ENCODE measurements at regions not wholly inside any gene's neighbourhood (a gene's known extent, or its start where the extent isn't known, plus 50 kb on each side); places are given as distances from the start of the nearest gene placed in this dataset.

DNA sequence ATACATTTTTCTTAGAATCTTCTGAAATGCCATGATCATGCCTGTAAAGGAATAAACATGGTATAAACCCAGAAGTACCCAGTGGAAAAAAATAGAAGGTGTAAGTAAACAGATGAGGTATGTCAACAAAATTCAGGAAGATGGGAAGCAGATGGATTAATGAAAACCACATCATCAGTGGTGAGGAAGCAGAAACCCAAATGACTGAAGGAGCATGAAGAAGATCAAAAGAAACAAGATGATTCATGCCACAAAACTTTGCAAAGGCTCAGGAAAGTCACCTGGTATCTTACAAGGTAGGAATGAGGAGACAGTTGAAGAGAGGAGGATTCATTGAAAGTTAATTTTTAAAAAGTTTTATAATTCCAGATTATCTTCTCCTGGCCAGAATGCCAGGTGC lies 132.8 kb upstream of the PAPPA start:
- ChIA-PET CTCF (no interaction called here), POLR2A (interaction anchor here (0.6 kb wide), 1 partner anchor 128 kb away, joined by 3 read pairs; no protein-coding TSS in a partner anchor)
- intact Hi-C loops (cut with micrococcal nuclease; ENCODE audit: unreplicated experiment), result no loop called here
- no peak for DNase-seq (ENCODE audit: low read depth, low spot score)
- TF ChIP-seq POLR2AphosphoS5 (IDR thresholded peaks at IDR 0.05; ENCODE audit: low read depth, low read length) (no peak), TCF7L2 (IDR thresholded peaks at IDR 0.05; ENCODE audit: low read depth, low read length) (no peak), SIN3A (IDR thresholded peaks at IDR 0.05; ENCODE audit: borderline replicate concordance, insufficient read depth, low read depth, low read length) (no peak)
- TF ChIP-seq, protein P1, sequence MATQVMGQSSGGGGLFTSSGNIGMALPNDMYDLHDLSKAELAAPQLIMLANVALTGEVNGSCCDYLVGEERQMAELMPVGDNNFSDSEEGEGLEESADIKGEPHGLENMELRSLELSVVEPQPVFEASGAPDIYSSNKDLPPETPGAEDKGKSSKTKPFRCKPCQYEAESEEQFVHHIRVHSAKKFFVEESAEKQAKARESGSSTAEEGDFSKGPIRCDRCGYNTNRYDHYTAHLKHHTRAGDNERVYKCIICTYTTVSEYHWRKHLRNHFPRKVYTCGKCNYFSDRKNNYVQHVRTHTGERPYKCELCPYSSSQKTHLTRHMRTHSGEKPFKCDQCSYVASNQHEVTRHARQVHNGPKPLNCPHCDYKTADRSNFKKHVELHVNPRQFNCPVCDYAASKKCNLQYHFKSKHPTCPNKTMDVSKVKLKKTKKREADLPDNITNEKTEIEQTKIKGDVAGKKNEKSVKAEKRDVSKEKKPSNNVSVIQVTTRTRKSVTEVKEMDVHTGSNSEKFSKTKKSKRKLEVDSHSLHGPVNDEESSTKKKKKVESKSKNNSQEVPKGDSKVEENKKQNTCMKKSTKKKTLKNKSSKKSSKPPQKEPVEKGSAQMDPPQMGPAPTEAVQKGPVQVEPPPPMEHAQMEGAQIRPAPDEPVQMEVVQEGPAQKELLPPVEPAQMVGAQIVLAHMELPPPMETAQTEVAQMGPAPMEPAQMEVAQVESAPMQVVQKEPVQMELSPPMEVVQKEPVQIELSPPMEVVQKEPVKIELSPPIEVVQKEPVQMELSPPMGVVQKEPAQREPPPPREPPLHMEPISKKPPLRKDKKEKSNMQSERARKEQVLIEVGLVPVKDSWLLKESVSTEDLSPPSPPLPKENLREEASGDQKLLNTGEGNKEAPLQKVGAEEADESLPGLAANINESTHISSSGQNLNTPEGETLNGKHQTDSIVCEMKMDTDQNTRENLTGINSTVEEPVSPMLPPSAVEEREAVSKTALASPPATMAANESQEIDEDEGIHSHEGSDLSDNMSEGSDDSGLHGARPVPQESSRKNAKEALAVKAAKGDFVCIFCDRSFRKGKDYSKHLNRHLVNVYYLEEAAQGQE (IDR thresholded peaks at IDR 0.05; ENCODE audit: insufficient read depth in 1 of 2, low read depth in 2 of 2, low read length in 1 of 2), result no peak
- TF ChIP-seq, protein P2, sequence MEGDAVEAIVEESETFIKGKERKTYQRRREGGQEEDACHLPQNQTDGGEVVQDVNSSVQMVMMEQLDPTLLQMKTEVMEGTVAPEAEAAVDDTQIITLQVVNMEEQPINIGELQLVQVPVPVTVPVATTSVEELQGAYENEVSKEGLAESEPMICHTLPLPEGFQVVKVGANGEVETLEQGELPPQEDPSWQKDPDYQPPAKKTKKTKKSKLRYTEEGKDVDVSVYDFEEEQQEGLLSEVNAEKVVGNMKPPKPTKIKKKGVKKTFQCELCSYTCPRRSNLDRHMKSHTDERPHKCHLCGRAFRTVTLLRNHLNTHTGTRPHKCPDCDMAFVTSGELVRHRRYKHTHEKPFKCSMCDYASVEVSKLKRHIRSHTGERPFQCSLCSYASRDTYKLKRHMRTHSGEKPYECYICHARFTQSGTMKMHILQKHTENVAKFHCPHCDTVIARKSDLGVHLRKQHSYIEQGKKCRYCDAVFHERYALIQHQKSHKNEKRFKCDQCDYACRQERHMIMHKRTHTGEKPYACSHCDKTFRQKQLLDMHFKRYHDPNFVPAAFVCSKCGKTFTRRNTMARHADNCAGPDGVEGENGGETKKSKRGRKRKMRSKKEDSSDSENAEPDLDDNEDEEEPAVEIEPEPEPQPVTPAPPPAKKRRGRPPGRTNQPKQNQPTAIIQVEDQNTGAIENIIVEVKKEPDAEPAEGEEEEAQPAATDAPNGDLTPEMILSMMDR (IDR thresholded peaks at IDR 0.05), result no peak
- H3K4me3 ChIP-seq (ENCODE audit: low read depth in 2 of 2, low read length in 2 of 2), result no peak overlapping the region
- in situ Hi-C loops (cut with HindIII; ENCODE audit: low pct_unique_long_range_greater_than_20kb, low sequenced_read_pairs), result no loop called here
- H3K36me3 ChIP-seq (ENCODE audit: control insufficient read depth, insufficient read depth, low read length), result no peaks in the 10 kb centered on the region
- no peaks in the 10 kb centered on the region for H3K4me1 ChIP-seq (ENCODE audit: control insufficient read depth, insufficient read depth, low read length)
- no peaks in the 10 kb centered on the region for H3K27me3 ChIP-seq (ENCODE audit: control insufficient read depth, insufficient read depth, low read length)
- ATAC-seq, result no peak
- BruUV-seq (replicated peaks), result no TSS peak
- H3K27ac ChIP-seq (ENCODE audit: low read length), result no peak overlapping the region
- H3K9me3 ChIP-seq (ENCODE audit: control insufficient read depth, insufficient read depth, low read depth, low read length), result no peaks in the 10 kb centered on the region

DNA sequence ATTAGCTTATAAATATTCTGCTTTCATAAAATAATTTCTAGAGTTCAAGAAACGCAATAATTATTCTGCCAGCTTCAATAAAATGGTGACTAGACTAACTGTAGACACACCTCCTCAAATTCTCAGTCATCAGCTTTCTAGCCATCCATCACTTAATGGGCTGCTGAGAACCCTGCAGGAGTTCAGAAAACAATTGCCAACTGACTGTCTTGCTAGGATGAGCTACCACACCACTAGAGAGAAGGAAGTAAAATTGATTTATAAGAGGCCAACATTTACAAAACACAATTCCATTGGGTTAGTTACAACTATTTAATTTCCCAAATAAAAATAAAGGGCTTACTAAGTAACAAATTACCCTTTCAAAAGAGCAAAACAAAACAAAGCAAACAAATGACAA lies 126.5 kb upstream of the PAPPA start:
- Histone ChIP-seq H3K27me3 (ENCODE audit: control insufficient read depth, insufficient read depth, low read length) (no peaks in the 10 kb centered on the region), H3K4me1 (ENCODE audit: control insufficient read depth, insufficient read depth, low read length) (no peaks in the 10 kb centered on the region), H3K9me3 (ENCODE audit: control insufficient read depth, insufficient read depth, low read depth, low read length) (no peaks in the 10 kb centered on the region), H3K36me3 (ENCODE audit: control insufficient read depth, insufficient read depth, low read length) (no peaks in the 10 kb centered on the region), H3K4me3 (ENCODE audit: low read depth in 2 of 2, low read length in 2 of 2) (no peak overlapping the region), H3K27ac (ENCODE audit: low read length) (no peak overlapping the region)
- intact Hi-C loops (cut with micrococcal nuclease; ENCODE audit: unreplicated experiment), result no loop called here
- no peak for DNase-seq (ENCODE audit: low read depth, low spot score)
- ATAC-seq, result no peak
- CTCF ChIA-PET, result no interaction called here
- POLR2A ChIA-PET, result no interaction called here
- BruUV-seq (replicated peaks), result no TSS peak
- in situ Hi-C loops (cut with HindIII; ENCODE audit: low pct_unique_long_range_greater_than_20kb, low sequenced_read_pairs), result no loop called here
- TF ChIP-seq, protein P2 (IDR thresholded peaks at IDR 0.05), result no peak
- TF ChIP-seq, protein P1 (IDR thresholded peaks at IDR 0.05; ENCODE audit: insufficient read depth in 1 of 2, low read depth in 2 of 2, low read length in 1 of 2), result no peak
- TF ChIP-seq SIN3A (IDR thresholded peaks at IDR 0.05; ENCODE audit: borderline replicate concordance, insufficient read depth, low read depth, low read length) (no peak), TCF7L2 (IDR thresholded peaks at IDR 0.05; ENCODE audit: low read depth, low read length) (no peak), POLR2AphosphoS5 (IDR thresholded peaks at IDR 0.05; ENCODE audit: low read depth, low read length) (no peak)
